Immature natural killer cell (primary cell): ENCODE measurements at regions not wholly inside any gene's neighbourhood (a gene's known extent, or its start where the extent isn't known, plus 50 kb on each side); places are given as distances from the start of the nearest gene placed in this dataset.

ENCODE experiments used
- DNase-seq, 3 donors: peaks; one replicate each; pipeline ENCODE4 v3.0.0; 2022; ENCODE audit warnings: mixed read lengths in 1 of 3
- H3K27ac Mint-ChIP-seq, 6 donors: one replicate each; pipeline ENCODE4 v1.8.0; 2020; ENCODE audit warnings: mixed read lengths in 6 of 6, mild to moderate bottlenecking in 5 of 6, inconsistent platforms in 4 of 6, moderate library complexity in 3 of 6
- H3K27me3 Mint-ChIP-seq, 3 donors: one replicate each; pipeline ENCODE4 v1.8.0; 2020 to 2021; ENCODE audit warnings: low read depth in 3 of 3, mild to moderate bottlenecking in 3 of 3, mixed read lengths in 3 of 3, moderate library complexity in 3 of 3, inconsistent platforms in 1 of 3
- H3K36me3 Mint-ChIP-seq, 3 donors: one replicate each; pipeline ENCODE4 v1.8.0; 2020; ENCODE audit warnings: mixed read lengths in 3 of 3, inconsistent platforms in 2 of 3, mild to moderate bottlenecking in 2 of 3
- H3K4me1 Mint-ChIP-seq, 2 donors: one replicate each; pipeline ENCODE4 v1.8.0; 2020; ENCODE audit warnings: inconsistent platforms in 2 of 2, mild to moderate bottlenecking in 2 of 2, mixed read lengths in 2 of 2, moderate library complexity in 1 of 2
- H3K4me3 Mint-ChIP-seq, 5 donors: one replicate each; pipeline ENCODE4 v1.8.0; 2020; ENCODE audit warnings: mild to moderate bottlenecking in 5 of 5, mixed read lengths in 5 of 5, inconsistent platforms in 3 of 5, moderate library complexity in 3 of 5
- H3K9me3 Mint-ChIP-seq, 6 donors: one replicate each; pipeline ENCODE4 v1.8.0; 2020; ENCODE audit warnings: mild to moderate bottlenecking in 6 of 6, mixed read lengths in 6 of 6, inconsistent platforms in 4 of 6, moderate library complexity in 3 of 6

- DNase-seq = no peak
- no peak overlapping the region for H3K4me3 Mint-ChIP-seq
- no peak overlapping the region for H3K27ac Mint-ChIP-seq
- peaks cover 0 to 2% (median 0%) of the 10 kb centered on the region in 3 donors for H3K27me3 Mint-ChIP-seq
- peaks cover 9 to 41% (median 15%) of the 10 kb centered on the region in 6 donors for H3K9me3 Mint-ChIP-seq
- H3K4me1 Mint-ChIP-seq = no peaks in the 10 kb centered on the region
- no peaks in the 10 kb centered on the region for H3K36me3 Mint-ChIP-seq
Measured at GRCh38 chr5:30926218-30926617, 267.3 kb upstream of the CDH6 start.

- H3K36me3 Mint-ChIP-seq = no peaks in the 10 kb centered on the region
- no peaks in the 10 kb centered on the region for H3K4me1 Mint-ChIP-seq
- DNase-seq = no peak
Measured at GRCh38 chr5:30921388-30921787, 272.1 kb upstream of the CDH6 start.

DNA sequence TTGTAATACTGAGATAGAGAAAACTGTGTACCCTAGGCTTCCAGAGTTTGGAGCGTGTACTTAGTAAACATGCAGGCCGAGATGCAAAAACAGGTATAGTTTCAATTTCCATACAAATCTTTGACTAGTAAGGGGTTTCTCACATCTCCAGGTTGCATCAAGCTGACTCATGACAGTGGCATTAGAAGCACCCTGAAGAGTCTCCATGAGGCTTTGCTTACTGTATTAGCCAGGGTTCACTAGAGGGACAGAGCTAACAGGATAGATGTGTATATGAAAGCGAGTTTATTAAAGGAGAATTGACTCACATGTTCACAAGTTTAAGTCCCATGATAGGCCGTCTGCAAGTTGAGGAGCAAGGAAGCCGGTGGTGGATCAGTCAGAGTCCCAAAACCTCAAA, 275.3 kb upstream of the CDH6 start:
- Mint-ChIP-seq H3K9me3 (peaks cover 7 to 54% (median 19%) of the 10 kb centered on the region in 6 donors), H3K27me3 (no peaks in the 10 kb centered on the region), H3K27ac (no peak overlapping the region), H3K4me3 (no peak overlapping the region), H3K36me3 (no peaks in the 10 kb centered on the region), H3K4me1 (no peaks in the 10 kb centered on the region)
- DNase-seq = no peak

More at GRCh38 chr5:30921388-30921787, 272.1 kb upstream of the CDH6 start:
- Mint-ChIP-seq H3K27me3 (peaks cover 0 to 2% (median 0%) of the 10 kb centered on the region in 3 donors), H3K27ac (no peak overlapping the region), H3K9me3 (peaks cover 8 to 64% (median 19%) of the 10 kb centered on the region in 6 donors), H3K4me3 (no peak overlapping the region)

DNA sequence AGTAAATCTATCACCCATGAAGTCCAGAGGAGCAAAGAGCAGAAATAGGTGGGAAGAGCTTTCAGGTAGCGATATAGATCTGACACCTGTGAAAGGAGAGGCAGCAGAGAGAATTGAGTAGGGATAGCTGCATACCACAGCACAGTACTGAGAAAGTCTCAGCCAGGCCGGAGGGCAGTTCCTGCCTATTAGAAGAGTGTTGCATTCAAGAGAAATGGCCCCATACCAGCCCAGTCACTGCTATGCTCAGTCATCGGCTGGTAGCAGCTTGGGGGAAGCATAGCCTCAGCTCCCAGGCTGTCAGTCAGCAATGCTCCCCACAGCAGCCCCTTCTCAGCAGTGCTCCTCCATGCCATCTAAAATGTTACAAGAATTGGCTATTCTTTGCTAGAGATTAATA, 285.1 kb upstream of the CDH6 start:
- H3K27ac Mint-ChIP-seq = no peak overlapping the region
- no peaks in the 10 kb centered on the region for H3K4me1 Mint-ChIP-seq
- no peak for DNase-seq
- H3K4me3 Mint-ChIP-seq = no peak overlapping the region
- no peaks in the 10 kb centered on the region for H3K36me3 Mint-ChIP-seq
- peaks cover 0 to 2% (median 2%) of the 10 kb centered on the region in 3 donors for H3K27me3 Mint-ChIP-seq
- peaks cover 6 to 29% (median 17%) of the 10 kb centered on the region in 6 donors for H3K9me3 Mint-ChIP-seq

- no peak overlapping the region for H3K4me3 Mint-ChIP-seq
- no peaks in the 10 kb centered on the region for H3K27me3 Mint-ChIP-seq
- peaks cover 3 to 33% (median 9%) of the 10 kb centered on the region in 6 donors for H3K9me3 Mint-ChIP-seq
- H3K27ac Mint-ChIP-seq = no peak overlapping the region
- no peaks in the 10 kb centered on the region for H3K4me1 Mint-ChIP-seq
- no peak for DNase-seq
- no peaks in the 10 kb centered on the region for H3K36me3 Mint-ChIP-seq
Measured at GRCh38 chr5:30900367-30900766, 293.1 kb upstream of the CDH6 start.

DNA sequence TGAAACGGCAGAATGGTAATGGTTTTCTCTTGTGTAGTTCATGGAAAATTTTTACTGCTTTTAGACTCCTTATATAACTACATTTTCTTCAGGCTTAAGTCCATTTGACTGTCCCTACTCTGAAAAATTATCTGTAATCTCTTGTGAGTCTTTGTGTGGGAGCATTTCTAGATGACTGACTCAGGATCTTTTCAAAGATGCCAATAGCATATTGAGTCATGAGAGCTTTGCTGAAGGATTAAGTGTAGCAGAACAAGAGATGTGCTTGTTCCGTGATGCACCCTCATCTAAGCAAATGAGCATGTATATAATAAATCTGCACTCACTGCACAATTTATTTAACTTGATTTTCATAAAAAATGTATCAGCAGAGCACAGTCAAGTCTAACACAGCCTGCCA, 298.7 kb upstream of the CDH6 start:
- Mint-ChIP-seq H3K27ac (no peak overlapping the region), H3K27me3 (no peaks in the 10 kb centered on the region), H3K36me3 (no peaks in the 10 kb centered on the region), H3K9me3 (peaks cover 5 to 46% (median 15%) of the 10 kb centered on the region in 6 donors), H3K4me3 (no peak overlapping the region), H3K4me1 (no peaks in the 10 kb centered on the region)
- DNase-seq = no peak

DNA sequence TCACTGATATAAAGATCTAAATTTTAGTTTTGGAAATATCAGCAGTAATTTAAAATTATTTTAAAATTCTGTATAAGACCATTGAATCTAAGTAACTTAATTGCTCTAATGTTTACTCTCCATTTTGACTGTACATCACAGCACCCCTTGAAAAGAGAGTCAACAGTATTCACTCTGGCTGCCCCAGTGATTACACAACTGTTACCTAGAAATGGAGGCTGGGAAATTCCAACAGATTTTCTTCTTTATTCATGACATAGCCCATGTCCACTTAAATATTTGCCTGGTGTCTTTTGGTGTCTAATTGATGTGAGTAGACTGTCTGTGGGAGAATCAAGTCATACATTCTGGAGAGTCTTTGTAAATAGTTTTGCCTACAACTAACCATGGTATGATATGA, 301.8 kb upstream of the CDH6 start:
- Mint-ChIP-seq H3K9me3 (peaks cover 5 to 47% (median 20%) of the 10 kb centered on the region in 6 donors), H3K27me3 (no peaks in the 10 kb centered on the region), H3K27ac (no peak overlapping the region), H3K4me1 (no peaks in the 10 kb centered on the region), H3K36me3 (no peaks in the 10 kb centered on the region), H3K4me3 (no peak overlapping the region)
- DNase-seq = no peak

- Mint-ChIP-seq H3K36me3 (no peaks in the 10 kb centered on the region), H3K27ac (no peak overlapping the region), H3K4me3 (no peak overlapping the region), H3K9me3 (peaks cover 8 to 50% (median 21%) of the 10 kb centered on the region in 6 donors), H3K27me3 (no peaks in the 10 kb centered on the region), H3K4me1 (no peaks in the 10 kb centered on the region)
- no peak for DNase-seq
Measured at GRCh38 chr5:30890377-30890776, 303.1 kb upstream of the CDH6 start.

- H3K27ac Mint-ChIP-seq = no peak overlapping the region
- H3K36me3 Mint-ChIP-seq = peaks cover 0 to 3% (median 0%) of the 10 kb centered on the region in 3 donors
Measured at GRCh38 chr5:30880514-30880913, 313.0 kb upstream of the CDH6 start.

DNA sequence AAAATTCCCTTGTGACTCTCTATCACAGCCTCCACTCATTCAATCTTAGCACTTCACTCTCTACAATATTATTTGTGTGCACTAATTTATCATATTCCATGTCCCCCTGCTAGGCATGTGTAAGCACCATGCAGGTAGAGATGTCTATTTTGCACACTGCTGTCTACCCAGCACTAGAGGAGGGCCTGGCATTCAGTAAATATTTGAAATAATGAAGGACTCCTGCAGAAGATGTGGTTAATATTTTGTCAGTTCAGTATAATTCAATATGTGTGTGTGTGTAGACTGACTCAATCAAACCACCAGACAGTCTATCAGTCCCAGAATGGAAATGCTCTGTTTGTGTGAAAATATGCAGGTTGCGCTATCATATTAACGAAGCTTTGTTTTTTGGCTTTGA, 313.6 kb upstream of the CDH6 start:
- Mint-ChIP-seq H3K4me1 (no peaks in the 10 kb centered on the region), H3K4me3 (no peak overlapping the region)
- no peak for DNase-seq

More at GRCh38 chr5:30880514-30880913, 313.0 kb upstream of the CDH6 start:
- Mint-ChIP-seq H3K4me3 (no peak overlapping the region), H3K9me3 (peaks cover 13 to 38% (median 19%) of the 10 kb centered on the region in 6 donors), H3K4me1 (no peaks in the 10 kb centered on the region), H3K27me3 (peaks cover 0 to 3% (median 2%) of the 10 kb centered on the region in 3 donors)
- DNase-seq = no peak

GRCh38 chr5:30878746-30879145, 314.7 kb upstream of the CDH6 start:
- Mint-ChIP-seq H3K4me3 (no peak overlapping the region), H3K36me3 (peaks cover 0 to 3% (median 0%) of the 10 kb centered on the region in 3 donors), H3K4me1 (no peaks in the 10 kb centered on the region), H3K27ac (no peak overlapping the region), H3K9me3 (peaks cover 6 to 39% (median 13%) of the 10 kb centered on the region in 6 donors), H3K27me3 (peaks cover 0 to 3% (median 0%) of the 10 kb centered on the region in 3 donors)
- no peak for DNase-seq

More for the DNA sequence above, 313.6 kb upstream of the CDH6 start:
- H3K9me3 Mint-ChIP-seq = peaks cover 10 to 43% (median 16%) of the 10 kb centered on the region in 6 donors
- peaks cover 0 to 3% (median 0%) of the 10 kb centered on the region in 3 donors for H3K36me3 Mint-ChIP-seq
- peaks cover 0 to 3% (median 0%) of the 10 kb centered on the region in 3 donors for H3K27me3 Mint-ChIP-seq
- no peak overlapping the region for H3K27ac Mint-ChIP-seq

- H3K36me3 Mint-ChIP-seq = peaks cover 0 to 3% (median 0%) of the 10 kb centered on the region in 3 donors
- no peak overlapping the region for H3K4me3 Mint-ChIP-seq
- peaks cover 5 to 39% (median 12%) of the 10 kb centered on the region in 6 donors for H3K9me3 Mint-ChIP-seq
- DNase-seq = no peak
- no peak overlapping the region for H3K27ac Mint-ChIP-seq
- peaks cover 0 to 3% (median 0%) of the 10 kb centered on the region in 3 donors for H3K27me3 Mint-ChIP-seq
- H3K4me1 Mint-ChIP-seq = no peaks in the 10 kb centered on the region
Measured at GRCh38 chr5:30878296-30878695, 315.2 kb upstream of the CDH6 start.

GRCh38 chr5:30874241-30875034, 319.0 kb upstream of the CDH6 start:
- Mint-ChIP-seq H3K36me3 (peaks cover 0 to 4% (median 3%) of the 10 kb centered on the region in 3 donors), H3K4me1 (no peaks in the 10 kb centered on the region), H3K9me3 (peaks cover 5 to 42% (median 15%) of the 10 kb centered on the region in 6 donors), H3K27ac (no peak overlapping the region), H3K27me3 (peaks cover 0 to 3% (median 0%) of the 10 kb centered on the region in 3 donors), H3K4me3 (no peak overlapping the region)
- DNase-seq = no peak

- DNase-seq = no peak
- Mint-ChIP-seq H3K9me3 (peaks cover 0 to 35% (median 10%) of the 10 kb centered on the region in 6 donors), H3K36me3 (peaks cover 0 to 4% (median 0%) of the 10 kb centered on the region in 3 donors), H3K4me3 (no peak overlapping the region), H3K27me3 (no peaks in the 10 kb centered on the region), H3K4me1 (no peaks in the 10 kb centered on the region), H3K27ac (no peak overlapping the region)
Measured at GRCh38 chr5:30871196-30871595, 322.3 kb upstream of the CDH6 start.
